NCI-H2196 (cell line): ENCODE measurements at regions not wholly inside any gene's neighbourhood (a gene's known extent, or its start where the extent isn't known, plus 50 kb on each side); places are given as distances from the start of the nearest gene placed in this dataset.

ENCODE experiments used
- DNase-seq: peaks from one replicate; lab custom pipeline; 2025; ENCODE audit not compliant: unreplicated experiment; lab: John Stamatoyannopoulos, UW

- no peak for DNase-seq
Observed at GRCh38 chr18:78768656-78769501, 210.7 kb upstream of the SALL3 start.

GRCh38 chr18:78769502-78770105 is 210.0 kb upstream of the SALL3 start:
- DNase-seq: no peak

GRCh38 chr18:78770139-78770822 is 209.3 kb upstream of the SALL3 start:
- no peak for DNase-seq

- no peak for DNase-seq
Observed at GRCh38 chr18:78770823-78771139, 208.8 kb upstream of the SALL3 start.

GRCh38 chr18:78771496-78772359 is 207.9 kb upstream of the SALL3 start:
- no peak for DNase-seq

- DNase-seq: no peak
Observed at GRCh38 chr18:78772360-78773302, 207.0 kb upstream of the SALL3 start.

- DNase-seq: no peak
Observed at GRCh38 chr18:78773303-78773755, 206.3 kb upstream of the SALL3 start.

GRCh38 chr18:78773819-78774218 is 205.8 kb upstream of the SALL3 start:
- no peak for DNase-seq

- DNase-seq: no peak
Observed at GRCh38 chr18:78774741-78775141, 204.9 kb upstream of the SALL3 start.

- no peak for DNase-seq
Observed at GRCh38 chr18:78776151-78776550, 203.5 kb upstream of the SALL3 start.

GRCh38 chr18:78776706-78777285 is 202.8 kb upstream of the SALL3 start:
- DNase-seq: no peak

- DNase-seq: no peak
Observed at GRCh38 chr18:78777992-78778391, 201.6 kb upstream of the SALL3 start.

- DNase-seq: no peak
Observed at GRCh38 chr18:78778651-78779050, 201.0 kb upstream of the SALL3 start.

GRCh38 chr18:78779996-78780718 is 199.5 kb upstream of the SALL3 start:
- no peak for DNase-seq

GRCh38 chr18:78780719-78781600 is 198.7 kb upstream of the SALL3 start:
- no peak for DNase-seq

- no peak for DNase-seq
Observed at GRCh38 chr18:78781601-78781960, 198.0 kb upstream of the SALL3 start.

GRCh38 chr18:78782951-78783563 is 196.6 kb upstream of the SALL3 start:
- DNase-seq: no peak

GRCh38 chr18:78783564-78783960 is 196.1 kb upstream of the SALL3 start:
- no peak for DNase-seq
